COLO829 (cell line): ENCODE measurements at regions not wholly inside any gene's neighbourhood (a gene's known extent, or its start where the extent isn't known, plus 50 kb on each side); places are given as distances from the start of the nearest gene placed in this dataset.
"Not testable (repeated sequence)": the region's sequence is repeated elsewhere in the genome, so short reads cannot be mapped to it uniquely, and the experiment has no call there.

ENCODE experiments used
- DNase-seq: peaks from one replicate; pipeline ENCODE4 v3.0.0; 2012; ENCODE audit warnings: low spot score

GRCh38 chr12:89062996-89063395 is 289.3 kb downstream of the DUSP6 start:
- no peak for DNase-seq

- no peak for DNase-seq
Observed at GRCh38 chr12:89059721-89060541, 292.4 kb downstream of the DUSP6 start.

GRCh38 chr12:89059056-89059455 is 293.2 kb downstream of the DUSP6 start:
- DNase-seq: no peak

- DNase-seq: no peak
Observed at GRCh38 chr12:89058402-89058801, 293.9 kb downstream of the DUSP6 start.

- DNase-seq: not testable (repeated sequence)
Observed at GRCh38 chr12:89053817-89054216, 298.5 kb downstream of the DUSP6 start.

- DNase-seq: peak; percentile 59
Observed at GRCh38 chr12:89051065-89051677, 301.1 kb downstream of the DUSP6 start.

- DNase-seq: no peak
Observed at GRCh38 chr12:89047856-89048418, 304.4 kb downstream of the DUSP6 start.

GRCh38 chr12:89041078-89041477 is 311.2 kb downstream of the DUSP6 start:
- DNase-seq: no peak

- DNase-seq: no peak
Observed at GRCh38 chr12:89040146-89040964, 311.9 kb downstream of the DUSP6 start.

GRCh38 chr12:89038831-89039512 is 313.3 kb downstream of the DUSP6 start:
- no peak for DNase-seq

- DNase-seq: no peak
Observed at GRCh38 chr12:89033062-89033461, 319.2 kb downstream of the DUSP6 start.

GRCh38 chr12:89029961-89030360 is 322.3 kb downstream of the DUSP6 start:
- no peak for DNase-seq

- no peak for DNase-seq
Observed at GRCh38 chr12:89024580-89024979, 327.7 kb downstream of the DUSP6 start.

GRCh38 chr12:89023936-89024335 is 328.4 kb downstream of the DUSP6 start:
- DNase-seq: no peak

- DNase-seq: no peak
Observed at GRCh38 chr12:89020689-89021088, 331.6 kb downstream of the DUSP6 start.

GRCh38 chr12:89020121-89020480 is 332.2 kb downstream of the DUSP6 start:
- no peak for DNase-seq

- peak; percentile 60 for DNase-seq
Observed at GRCh38 chr12:89019439-89020120, 332.7 kb downstream of the DUSP6 start.

- peak; percentile 35 for DNase-seq
Observed at GRCh38 chr12:89016970-89017778, 335.1 kb downstream of the DUSP6 start.

GRCh38 chr12:89015419-89015818 is 336.9 kb downstream of the DUSP6 start:
- DNase-seq: no peak

- DNase-seq: peak; percentile 28
Observed at GRCh38 chr12:88998421-88998820, 353.9 kb downstream of the DUSP6 start.
